ENCODE measurements at regions not wholly inside any gene's neighbourhood (a gene's known extent, or its start where the extent isn't known, plus 50 kb on each side); places are given as distances from the start of the nearest gene placed in this dataset.

GRCh38 chr6:167731216-167731615 lies 95.5 kb upstream of the AFDN start:
- no peak for TF ChIP-seq CTCF (IDR thresholded peaks at IDR 0.05; ENCODE audit: insufficient read depth, low read length, poor library complexity, severe bottlenecking)
- no peak for TF ChIP-seq EZH2phosphoT487 (conservative IDR thresholded peaks at IDR 0.05; ENCODE audit: low read length)
